Skeletal muscle tissue (tissue), 3 donors: ENCODE measurements at regions not wholly inside any gene's neighbourhood (a gene's known extent, or its start where the extent isn't known, plus 50 kb on each side); places are given as distances from the start of the nearest gene placed in this dataset.

Experiments used
- H3K27ac ChIP-seq: one replicate; pipeline ENCODE4 v1.7.0; 2013; ENCODE audit warnings: mild to moderate bottlenecking, low read depth, low read length, inconsistent platforms
- H3K27me3 ChIP-seq, 3 donors: one replicate each; pipeline ENCODE4 v1.7.0; 2013; ENCODE audit warnings: low read length in 3 of 3; ENCODE audit not compliant: control insufficient read depth in 3 of 3, insufficient read depth in 3 of 3
- H3K36me3 ChIP-seq, 3 donors: one replicate each; pipeline ENCODE4 v1.7.0; 2013; ENCODE audit warnings: low read length in 3 of 3; ENCODE audit not compliant: control insufficient read depth in 3 of 3, insufficient read depth in 3 of 3
- H3K4me1 ChIP-seq, 3 donors: one replicate each; pipeline ENCODE4 v1.7.0; 2013; ENCODE audit warnings: low read length in 3 of 3, mild to moderate bottlenecking in 3 of 3; ENCODE audit not compliant: control insufficient read depth in 3 of 3, insufficient read depth in 3 of 3
- H3K4me3 ChIP-seq, 3 donors: one replicate each; pipeline ENCODE4 v1.7.0; 2013; ENCODE audit warnings: low read length in 3 of 3
- H3K9ac ChIP-seq, 3 donors: one replicate each; pipeline ENCODE4 v1.7.0; 2013; ENCODE audit warnings: low read length in 3 of 3, mild to moderate bottlenecking in 3 of 3, moderate library complexity in 2 of 3, low read depth in 1 of 3
- H3K9me3 ChIP-seq, 3 donors: one replicate each; pipeline ENCODE4 v1.7.0; 2013; ENCODE audit warnings: low read length in 3 of 3; ENCODE audit not compliant: control insufficient read depth in 3 of 3
- donor health status: Osteomylitis.

DNA sequence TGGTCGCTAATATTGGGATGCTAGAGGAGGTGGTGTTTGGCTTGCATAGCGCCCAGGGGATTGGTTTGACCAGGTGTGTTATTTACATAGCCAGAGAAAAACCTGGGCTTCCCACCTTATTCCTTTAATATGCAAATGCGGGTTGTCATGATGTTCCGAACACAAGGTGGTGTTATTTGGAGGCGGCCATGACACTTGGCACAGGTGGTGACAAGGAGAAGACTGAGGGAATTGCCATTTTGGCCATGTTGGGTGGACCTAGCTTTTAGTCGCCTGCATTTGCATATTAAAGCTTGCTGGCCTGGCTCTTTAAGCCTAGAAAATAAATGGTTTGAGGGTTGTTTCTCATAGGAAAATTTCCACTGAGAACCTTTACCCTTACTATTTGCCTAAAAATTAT, 490.5 kb downstream of the SIPA1L2 start:
- Histone ChIP-seq H3K9me3 (no peaks in the 10 kb centered on the region), H3K4me3 (no peak overlapping the region), H3K9ac (no peak overlapping the region), H3K27me3 (no peaks in the 10 kb centered on the region), H3K36me3 (no peaks in the 10 kb centered on the region), H3K4me1 (no peaks in the 10 kb centered on the region), H3K27ac (no peak overlapping the region)

DNA sequence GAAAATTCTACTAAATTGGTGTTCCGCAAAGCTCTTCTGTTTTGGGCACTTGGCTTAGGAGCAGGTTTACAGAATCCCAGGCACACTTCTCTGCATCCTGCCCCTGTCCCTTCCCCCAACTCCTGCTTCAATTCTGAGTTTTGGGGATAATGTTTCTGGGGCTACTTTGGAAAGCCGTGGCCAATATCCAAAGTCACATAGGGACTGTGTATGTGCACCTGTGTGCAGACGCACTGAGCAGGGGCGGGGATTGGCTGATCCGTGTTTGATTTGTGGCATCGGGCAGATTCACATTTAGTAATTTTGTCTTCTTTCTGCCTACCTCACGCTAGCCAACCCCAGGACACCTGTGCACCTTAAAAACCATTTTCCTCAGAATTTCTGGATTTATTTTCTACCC, 491.9 kb downstream of the SIPA1L2 start:
- Histone ChIP-seq H3K9ac (no peak overlapping the region), H3K9me3 (no peaks in the 10 kb centered on the region), H3K4me3 (no peak overlapping the region), H3K27me3 (no peaks in the 10 kb centered on the region), H3K4me1 (no peaks in the 10 kb centered on the region), H3K36me3 (no peaks in the 10 kb centered on the region), H3K27ac (no peak overlapping the region)

DNA sequence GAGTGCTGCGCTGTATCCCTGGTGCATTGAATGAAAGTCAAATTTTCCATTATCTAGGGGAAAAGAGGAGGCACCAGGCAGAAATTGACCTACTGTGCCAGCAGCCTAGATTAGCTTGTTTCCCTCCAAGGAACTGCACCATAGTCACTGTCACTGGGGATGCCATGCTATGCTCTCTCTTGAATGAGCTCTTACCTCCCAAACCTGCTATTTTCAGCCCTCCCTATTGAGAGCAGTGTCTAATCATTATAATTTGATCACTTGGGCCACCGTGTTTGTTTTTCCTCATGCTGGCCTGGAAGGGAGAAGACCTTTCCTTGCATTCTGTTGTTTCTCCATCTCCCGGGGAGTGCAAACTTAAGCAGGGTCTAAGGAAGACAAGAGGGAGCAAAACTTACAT, 492.9 kb downstream of the SIPA1L2 start:
- no peak overlapping the region for H3K9ac ChIP-seq
- H3K27ac ChIP-seq: no peak overlapping the region
- no peak overlapping the region for H3K4me3 ChIP-seq
- no peaks in the 10 kb centered on the region for H3K9me3 ChIP-seq
- H3K36me3 ChIP-seq: no peaks in the 10 kb centered on the region
- no peaks in the 10 kb centered on the region for H3K27me3 ChIP-seq
- H3K4me1 ChIP-seq: no peaks in the 10 kb centered on the region

DNA sequence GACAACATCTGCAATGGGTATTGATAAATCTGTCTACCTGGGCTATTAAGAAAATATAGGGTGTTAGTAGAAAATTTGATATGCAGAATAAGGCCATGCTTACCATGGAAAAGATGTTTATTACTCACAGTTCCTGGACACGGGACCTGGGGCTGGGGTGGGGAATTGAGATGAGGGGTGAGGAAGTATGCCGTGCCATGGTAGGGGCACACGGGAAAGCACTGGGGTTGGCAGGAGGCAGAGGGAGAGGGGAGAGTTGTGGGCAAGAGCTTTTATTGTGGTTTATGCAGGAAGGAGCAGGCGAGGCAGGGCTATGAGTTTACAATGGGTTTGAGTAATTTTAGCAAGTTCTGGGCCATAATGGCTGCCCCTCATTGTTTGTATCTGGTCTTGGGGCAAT, 493.8 kb downstream of the SIPA1L2 start:
- no peak overlapping the region for H3K4me3 ChIP-seq
- H3K27ac ChIP-seq: no peak overlapping the region
- no peaks in the 10 kb centered on the region for H3K9me3 ChIP-seq
- no peak overlapping the region for H3K9ac ChIP-seq
- H3K4me1 ChIP-seq: no peaks in the 10 kb centered on the region
- H3K27me3 ChIP-seq: no peaks in the 10 kb centered on the region
- no peaks in the 10 kb centered on the region for H3K36me3 ChIP-seq

DNA sequence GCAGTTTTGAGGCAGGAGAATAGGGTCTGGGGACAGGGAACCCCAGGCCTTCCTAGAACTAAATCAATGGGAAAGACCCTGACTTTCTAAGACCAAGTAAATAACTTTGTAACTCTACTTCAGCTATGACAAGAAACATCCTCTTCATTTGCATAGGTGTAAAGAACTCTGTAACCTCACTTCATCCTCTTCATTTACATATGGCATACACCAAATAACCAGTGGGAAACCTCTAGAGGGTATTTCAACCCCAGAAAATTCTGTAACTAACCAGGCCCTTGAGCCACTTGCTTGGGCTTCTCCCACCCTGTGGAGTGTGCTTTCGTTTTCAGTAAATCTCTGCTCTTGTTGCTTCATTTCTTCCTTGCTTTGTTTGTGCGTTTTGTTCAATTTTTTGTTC, 495.6 kb downstream of the SIPA1L2 start:
- Histone ChIP-seq H3K36me3 (no peaks in the 10 kb centered on the region), H3K27ac (no peak overlapping the region), H3K27me3 (no peaks in the 10 kb centered on the region), H3K4me3 (no peak overlapping the region), H3K4me1 (no peaks in the 10 kb centered on the region), H3K9me3 (no peaks in the 10 kb centered on the region), H3K9ac (no peak overlapping the region)

DNA sequence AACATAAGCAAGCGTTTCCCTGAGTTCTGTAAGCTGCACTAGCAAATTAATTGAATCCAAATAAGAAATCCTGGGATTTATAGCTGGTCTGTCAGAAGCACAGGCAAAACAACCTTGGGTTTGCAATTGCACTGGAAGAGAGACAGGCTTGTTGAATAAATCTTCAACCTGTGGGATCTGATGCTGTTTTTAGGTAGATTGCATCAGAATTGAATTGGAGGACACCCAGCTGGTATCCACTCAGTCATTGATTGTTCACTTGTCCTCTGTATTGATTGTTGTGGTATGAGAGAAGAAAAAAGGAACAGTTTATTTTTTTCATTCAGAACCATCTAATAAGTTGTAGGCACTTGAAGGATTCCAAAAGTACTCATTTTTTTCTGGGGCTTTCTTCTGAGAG, 497.4 kb downstream of the SIPA1L2 start:
- Histone ChIP-seq H3K4me1 (no peaks in the 10 kb centered on the region), H3K4me3 (no peak overlapping the region), H3K9me3 (no peaks in the 10 kb centered on the region), H3K27me3 (no peaks in the 10 kb centered on the region), H3K36me3 (no peaks in the 10 kb centered on the region), H3K27ac (no peak overlapping the region), H3K9ac (no peak overlapping the region)

DNA sequence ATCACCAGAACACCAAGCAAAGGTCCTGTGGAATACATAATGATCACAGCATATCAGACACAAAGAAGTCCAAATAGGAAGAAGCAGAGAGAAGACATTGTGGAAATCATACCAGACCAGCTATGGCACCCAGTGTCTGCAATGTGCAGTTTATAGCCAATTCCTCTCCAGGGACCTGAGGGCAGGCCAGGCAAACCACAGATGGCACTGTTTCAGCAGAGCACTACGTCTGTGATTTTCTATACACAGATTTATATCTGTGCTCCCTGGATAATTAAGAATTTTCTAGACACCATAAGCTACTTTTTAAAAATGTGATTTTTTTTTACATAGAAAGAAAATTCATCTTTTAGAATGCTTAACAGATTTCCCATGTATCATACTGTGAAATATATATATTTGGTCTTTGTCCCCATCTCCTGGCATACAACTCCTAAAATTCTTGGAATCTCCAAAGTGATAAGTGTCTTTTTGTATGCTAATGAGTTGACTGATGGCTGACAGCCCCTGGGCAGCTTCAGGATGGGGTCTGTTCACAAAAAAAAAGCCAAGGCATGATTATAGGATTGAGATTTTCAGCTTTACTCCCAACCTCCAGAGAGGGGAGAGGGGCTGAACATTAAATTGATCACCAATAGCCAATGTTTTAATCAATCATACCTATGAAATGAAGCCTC, 498.1 kb downstream of the SIPA1L2 start:
- Histone ChIP-seq H3K27ac (no peak overlapping the region), H3K9ac (no peak overlapping the region), H3K36me3 (no peaks in the 10 kb centered on the region), H3K4me3 (no peak overlapping the region), H3K9me3 (no peaks in the 10 kb centered on the region), H3K4me1 (no peaks in the 10 kb centered on the region), H3K27me3 (no peaks in the 10 kb centered on the region)

DNA sequence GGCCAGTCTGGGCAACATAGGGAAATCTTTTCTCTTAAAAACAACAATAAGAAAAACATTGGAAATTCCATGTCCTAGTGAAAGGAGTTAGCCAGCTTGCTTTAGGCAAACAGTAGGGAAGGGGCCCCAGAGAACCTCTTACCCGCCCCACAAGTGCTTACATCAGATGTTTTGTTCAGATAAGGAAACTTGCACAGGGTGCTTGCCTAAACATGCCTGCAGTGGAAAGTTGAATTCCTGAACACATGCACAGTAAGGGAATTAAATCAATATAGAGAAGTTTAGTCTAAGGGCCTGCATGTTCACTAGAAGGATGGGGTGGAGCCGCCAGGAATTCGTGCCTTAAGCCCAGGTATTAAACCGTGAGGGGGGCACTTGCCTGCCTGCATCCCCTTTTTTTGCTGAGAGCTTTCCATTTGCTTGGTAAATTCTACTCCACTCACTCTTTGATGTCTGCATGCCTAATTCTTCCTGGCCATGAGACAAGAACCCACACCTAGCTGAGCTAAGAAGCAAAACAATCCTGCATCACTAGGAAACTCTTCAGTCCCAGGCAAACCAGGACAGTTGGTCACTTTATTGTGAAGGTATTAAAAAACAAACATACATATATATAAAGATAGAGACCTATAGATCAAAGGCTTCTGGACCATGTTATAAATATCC, 499.0 kb downstream of the SIPA1L2 start:
- H3K27ac ChIP-seq: no peak overlapping the region

DNA sequence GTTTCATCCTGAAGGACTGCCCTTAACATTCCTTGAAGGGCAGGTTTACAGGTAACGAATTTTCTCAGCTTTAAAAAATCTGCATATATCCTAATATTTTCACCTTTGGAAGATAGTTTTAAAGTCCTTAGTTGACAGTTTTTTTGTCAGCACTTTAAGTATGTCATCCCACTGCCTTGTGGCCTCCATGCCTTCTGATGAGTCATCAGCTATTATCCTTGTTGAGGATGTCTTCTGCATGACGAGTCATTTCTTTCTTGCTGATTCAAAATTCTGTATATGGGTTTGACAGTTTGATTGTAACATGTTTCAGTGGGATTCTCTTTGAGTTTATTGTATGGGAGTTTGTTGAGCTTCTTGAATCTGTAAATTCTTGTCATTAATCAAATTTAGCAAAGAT, 500.6 kb downstream of the DISC1 start:
- Histone ChIP-seq H3K36me3 (no peaks in the 10 kb centered on the region), H3K4me3 (no peak overlapping the region), H3K9ac (no peak overlapping the region), H3K27ac (no peak overlapping the region), H3K27me3 (no peaks in the 10 kb centered on the region), H3K9me3 (no peaks in the 10 kb centered on the region), H3K4me1 (no peaks in the 10 kb centered on the region)

More for the DNA sequence above, 499.0 kb downstream of the SIPA1L2 start:
- Histone ChIP-seq H3K36me3 (no peaks in the 10 kb centered on the region), H3K27me3 (no peaks in the 10 kb centered on the region), H3K9ac (no peak overlapping the region), H3K4me1 (no peaks in the 10 kb centered on the region), H3K4me3 (peak overlapping the region in 1 of 3 donors; percentile 9), H3K9me3 (no peaks in the 10 kb centered on the region)

DNA sequence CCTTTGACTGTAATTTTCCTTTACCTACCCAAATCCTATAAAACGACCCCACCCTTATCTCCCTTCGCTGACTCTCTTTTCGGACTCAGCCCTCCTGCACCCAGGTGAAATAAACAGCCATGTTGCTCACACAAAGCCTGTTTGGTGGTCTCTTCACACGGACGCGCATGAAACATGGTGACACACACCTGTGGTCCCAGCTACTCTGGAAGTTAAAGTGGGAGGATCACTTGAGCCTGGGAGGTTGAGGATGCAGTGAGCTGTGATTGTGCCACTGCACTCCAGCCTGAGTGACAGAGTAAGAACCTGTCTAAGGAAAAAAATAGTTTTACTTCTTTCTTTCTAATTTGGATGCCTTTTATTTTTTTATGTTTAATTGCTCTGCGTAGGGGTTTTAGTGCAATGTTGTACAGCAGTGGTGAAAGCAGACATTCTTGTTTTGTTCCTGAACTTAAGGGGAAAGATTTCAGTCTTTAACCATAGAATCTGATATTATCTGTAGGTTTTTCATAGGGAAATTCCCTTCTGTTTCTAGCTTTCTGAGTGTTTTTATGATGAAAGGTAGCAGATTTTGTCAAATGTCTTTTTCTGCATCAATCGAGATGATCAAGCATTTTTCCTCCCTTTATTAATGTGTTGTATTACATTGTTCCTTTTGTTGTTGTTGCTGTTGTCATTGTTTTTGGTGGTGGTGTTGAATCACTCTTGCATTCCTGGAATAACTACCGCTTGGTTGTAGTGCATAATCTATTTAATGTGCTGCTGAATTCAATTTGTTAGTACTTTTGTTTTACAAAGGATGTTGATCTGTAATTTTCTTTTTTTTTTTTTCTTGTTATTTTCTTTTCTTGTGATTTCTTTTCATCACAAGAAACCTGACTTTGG, 497.4 kb downstream of the DISC1 start:
- Histone ChIP-seq H3K9ac (no peak overlapping the region), H3K27ac (no peak overlapping the region), H3K36me3 (no peaks in the 10 kb centered on the region), H3K27me3 (no peaks in the 10 kb centered on the region), H3K4me1 (no peaks in the 10 kb centered on the region), H3K9me3 (no peaks in the 10 kb centered on the region), H3K4me3 (no peak overlapping the region)
